ENCODE measurements at regions not wholly inside any gene's neighbourhood (a gene's known extent, or its start where the extent isn't known, plus 50 kb on each side); places are given as distances from the start of the nearest gene placed in this dataset.
A peak's percentile ranks its signal among the peaks of the same experiment; 100 is the strongest.

DNA sequence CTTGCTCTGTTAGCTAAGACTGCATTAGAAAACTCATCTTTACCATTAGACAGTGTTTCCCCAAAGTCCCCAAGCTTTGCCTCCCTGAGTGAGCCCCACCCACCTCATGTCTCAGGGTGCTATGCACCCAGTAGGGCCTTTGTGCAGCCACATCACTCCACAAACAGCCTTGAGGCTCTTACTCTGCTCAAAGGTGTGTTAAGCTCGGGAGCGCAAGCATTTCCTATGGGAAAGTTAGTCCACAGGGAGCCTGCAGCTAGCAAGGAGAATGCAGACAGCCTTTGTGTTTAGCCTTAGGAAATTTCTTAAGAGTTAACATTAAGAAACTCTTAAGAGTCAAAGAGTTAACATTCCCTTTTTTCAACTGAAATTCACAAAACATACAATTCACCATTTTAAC is 278.8 kb downstream of the AJAP1 start:
- no peak for DNase-seq

DNA sequence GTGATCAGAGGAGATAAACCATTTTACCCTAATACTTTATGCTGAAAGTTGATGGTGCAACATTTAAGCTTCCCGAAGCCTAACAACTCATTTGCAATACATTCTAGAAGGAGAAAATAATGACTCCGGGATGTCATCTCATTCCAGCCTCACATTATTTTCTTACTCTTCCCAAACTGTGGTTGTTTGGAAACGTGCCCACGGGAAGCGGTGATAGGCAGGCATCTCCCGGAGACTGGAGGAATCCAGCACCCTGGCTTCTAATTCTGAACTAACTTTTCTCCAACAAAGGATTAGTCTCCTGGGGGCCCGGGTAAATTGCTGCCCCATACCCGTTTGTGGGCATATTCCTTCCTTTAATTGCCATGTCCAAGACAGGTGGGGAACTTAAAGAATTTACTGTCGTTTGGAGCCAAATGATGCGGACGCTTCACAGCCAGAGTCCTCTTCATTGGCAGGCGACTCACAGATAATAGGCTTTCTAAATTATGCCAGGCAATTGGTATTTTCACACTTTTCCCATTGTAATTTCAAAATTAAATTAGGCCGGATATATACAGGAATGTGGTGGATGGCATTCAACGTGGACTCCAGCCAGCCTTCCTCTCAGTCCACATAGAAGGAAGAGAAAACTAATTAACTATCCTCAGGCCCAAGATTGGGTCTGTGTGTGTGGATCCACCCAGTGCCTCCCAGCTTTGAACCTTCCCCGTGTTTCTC is 278.1 kb downstream of the AJAP1 start:
- DNase-seq, result no peak

DNA sequence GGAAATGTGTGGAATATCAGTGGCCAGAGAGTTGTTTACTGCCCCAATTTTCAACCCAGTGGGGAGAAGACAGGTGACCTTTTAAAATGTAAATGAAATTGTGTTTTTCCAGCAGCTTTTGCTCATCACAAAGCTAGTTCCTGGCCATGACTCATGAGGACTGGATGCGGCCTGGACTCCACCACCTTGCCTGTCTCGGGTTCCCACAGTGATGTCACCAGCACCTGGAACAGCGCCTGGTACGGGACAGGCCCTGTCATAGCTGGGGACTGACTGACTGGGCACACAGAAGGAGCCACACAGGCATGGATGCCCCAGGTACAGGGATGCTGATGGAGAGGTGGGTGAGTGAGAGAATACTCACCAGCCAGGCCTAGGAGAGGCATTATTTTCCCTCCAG is 277.1 kb downstream of the AJAP1 start:
- no peak for DNase-seq

DNA sequence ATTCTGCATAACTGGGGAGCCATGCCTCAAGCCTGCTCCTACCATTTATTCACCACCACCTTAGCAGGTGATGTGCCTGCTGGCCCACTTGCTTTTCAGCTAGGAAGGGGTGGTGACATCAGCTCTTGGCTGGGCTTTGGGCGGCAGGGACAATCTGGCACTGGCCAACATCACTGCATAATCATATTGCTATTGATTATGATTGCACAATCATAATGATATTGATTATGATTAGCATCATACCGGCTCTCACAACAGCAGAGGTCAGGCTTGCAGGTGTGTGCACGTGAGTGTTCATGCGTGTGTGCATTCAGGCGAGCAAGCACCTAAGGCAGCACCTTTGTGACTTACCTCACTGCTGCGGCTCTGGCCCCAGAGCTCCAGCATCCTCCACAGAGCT is 273.8 kb downstream of the AJAP1 start:
- DNase-seq, result no peak

DNA sequence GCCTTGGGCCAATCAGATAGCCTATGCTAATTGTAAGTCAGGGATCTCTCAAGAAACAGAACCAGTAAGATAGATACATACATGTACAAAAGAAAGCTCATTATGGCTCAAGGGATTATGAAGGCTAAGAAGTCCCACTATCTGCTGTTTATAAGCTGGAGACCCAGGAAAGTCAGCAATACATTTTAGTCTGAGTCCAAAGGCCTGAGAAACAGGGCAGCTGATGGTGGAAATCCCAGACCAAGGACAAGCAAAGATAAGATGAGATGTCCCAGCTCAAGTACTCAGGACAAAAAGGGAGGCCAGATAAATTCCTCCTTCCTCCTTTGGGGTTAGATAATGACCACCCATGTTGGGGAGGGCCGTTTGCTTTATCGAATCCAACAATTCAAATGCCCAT is 269.9 kb downstream of the AJAP1 start:
- no peak for DNase-seq

DNA sequence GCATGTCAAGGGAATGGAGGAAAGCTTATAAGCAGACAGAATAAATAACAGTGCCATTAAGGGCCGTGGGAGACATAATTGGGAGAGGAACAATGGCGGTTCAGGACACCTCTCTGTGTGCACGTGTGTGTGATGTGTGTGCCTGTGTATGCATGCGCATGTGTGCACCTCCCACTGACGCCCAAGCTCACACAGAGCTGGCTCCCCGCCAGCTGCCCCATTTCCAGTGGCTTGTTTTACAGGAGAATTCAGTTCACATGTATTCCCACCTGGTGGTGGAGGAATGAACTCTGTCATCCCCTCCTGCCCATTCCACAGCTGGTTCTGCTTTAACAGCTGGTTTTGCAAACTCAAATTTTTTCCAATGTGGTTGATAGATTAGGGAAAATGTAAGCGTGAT is 262.2 kb downstream of the AJAP1 start:
- DNase-seq, result no peak

DNA sequence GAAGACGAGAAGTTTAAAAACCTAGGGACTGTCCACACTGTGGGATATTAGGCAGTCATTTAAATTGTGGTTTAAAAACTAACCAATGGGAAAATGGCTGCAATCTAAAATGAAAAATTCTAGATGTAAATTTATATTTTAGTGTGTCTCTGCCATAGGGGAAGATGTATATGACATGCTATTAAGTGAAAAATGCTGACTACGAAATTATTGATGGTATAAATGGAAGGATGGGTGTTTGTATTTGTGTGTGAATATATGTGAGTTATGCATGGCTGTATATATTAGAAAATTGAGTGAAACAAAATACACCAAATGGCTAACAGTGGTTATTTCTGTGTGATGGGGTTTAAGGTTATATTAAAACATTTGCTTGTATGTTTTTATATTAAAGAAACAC is 260.7 kb downstream of the AJAP1 start:
- DNase-seq, result no peak

DNA sequence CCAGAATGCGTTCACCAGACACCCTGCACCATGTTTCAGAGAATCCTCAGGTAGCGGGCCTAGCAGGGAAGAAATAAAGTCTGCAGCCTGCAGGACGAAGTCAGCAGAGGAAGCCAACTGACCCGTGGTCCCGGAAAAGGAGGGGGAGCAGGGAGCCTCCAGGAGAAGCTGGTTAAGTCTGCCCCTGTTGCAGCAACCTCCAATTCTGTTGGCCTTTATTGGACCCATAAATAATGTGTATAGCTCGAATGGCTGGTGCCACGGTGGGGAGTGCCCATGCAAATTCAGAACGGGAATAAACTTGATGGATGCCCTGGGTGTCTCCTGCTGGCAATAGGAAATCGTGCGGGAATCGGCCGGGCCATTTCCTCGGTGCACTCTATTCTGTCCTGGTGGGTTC is 254.1 kb downstream of the AJAP1 start:
- no peak for DNase-seq

DNA sequence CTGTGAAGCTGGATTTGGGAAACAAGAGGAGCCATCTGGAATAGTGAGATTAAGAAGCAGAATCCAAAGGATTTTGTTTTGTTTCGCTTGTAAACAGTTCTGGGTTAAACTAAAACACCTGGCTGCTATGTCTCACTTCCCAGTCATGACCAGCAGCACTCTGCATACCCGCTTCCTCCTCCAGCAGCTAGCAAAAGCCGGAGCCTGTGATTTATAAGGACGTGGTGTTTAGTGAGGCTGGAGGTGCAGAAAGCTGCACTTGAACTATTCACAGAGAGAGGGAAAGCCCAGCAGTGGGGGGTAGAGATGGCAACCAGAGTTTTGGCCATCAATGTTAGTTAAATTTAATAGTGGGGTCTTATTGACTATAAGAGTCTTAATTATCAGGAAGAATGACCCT is 240.2 kb downstream of the AJAP1 start:
- DNase-seq, result peak; percentile 12

DNA sequence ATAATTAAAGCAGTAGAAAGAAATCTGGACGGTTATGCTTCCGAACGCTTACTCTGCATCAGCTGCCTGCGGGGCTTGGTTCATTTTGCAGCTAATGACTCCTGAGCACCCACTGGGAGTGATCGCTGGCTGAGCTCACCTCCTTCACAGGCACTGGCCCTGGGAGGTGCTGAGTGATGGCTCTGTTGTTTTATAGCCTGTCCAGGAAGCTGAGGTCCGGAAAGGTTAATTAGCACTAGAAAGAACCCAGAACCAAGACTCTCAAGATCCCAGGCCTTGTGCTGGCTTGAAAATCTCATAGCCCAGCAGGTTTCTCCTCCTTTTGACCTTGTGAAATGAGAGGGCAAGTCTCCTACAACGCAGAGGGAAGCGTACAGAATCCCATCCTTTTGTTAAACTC is 226.2 kb downstream of the AJAP1 start:
- DNase-seq, result no peak

DNA sequence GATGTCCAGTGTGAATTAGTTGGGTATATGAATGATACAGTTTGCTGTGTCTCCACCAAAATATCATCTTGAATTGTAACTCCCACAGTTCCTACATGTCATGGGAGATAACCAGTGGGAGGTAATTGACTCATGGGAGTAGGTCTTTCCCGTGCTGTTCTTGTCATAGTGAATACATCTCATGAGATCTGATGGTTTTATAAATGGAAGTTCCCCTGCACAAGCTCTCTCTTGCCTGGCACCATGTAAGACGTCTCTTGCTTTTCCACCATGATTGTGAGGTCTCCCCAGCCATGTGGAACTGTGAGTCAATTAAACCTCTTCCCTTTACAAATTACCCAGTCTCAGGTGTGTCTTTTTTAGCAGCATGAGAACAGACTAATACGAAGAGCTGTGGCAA is 223.0 kb downstream of the AJAP1 start:
- DNase-seq, result no peak

DNA sequence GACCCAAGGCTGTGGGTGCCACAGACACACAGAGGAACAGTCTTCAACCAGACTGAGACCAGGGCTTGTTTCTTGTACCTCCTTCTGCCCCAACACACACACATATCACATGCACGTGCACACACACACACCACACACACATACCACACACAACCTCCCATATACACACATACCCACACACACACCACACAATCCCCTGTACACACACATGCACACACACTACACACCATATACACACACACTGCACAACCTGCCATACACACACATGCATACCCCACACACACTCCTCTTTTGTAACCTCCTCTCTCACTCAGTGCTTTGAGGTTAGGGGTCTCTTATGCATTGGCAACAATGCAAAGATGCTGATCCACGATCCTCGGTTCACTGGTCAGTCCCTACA is 217.0 kb downstream of the AJAP1 start:
- no peak for DNase-seq

DNA sequence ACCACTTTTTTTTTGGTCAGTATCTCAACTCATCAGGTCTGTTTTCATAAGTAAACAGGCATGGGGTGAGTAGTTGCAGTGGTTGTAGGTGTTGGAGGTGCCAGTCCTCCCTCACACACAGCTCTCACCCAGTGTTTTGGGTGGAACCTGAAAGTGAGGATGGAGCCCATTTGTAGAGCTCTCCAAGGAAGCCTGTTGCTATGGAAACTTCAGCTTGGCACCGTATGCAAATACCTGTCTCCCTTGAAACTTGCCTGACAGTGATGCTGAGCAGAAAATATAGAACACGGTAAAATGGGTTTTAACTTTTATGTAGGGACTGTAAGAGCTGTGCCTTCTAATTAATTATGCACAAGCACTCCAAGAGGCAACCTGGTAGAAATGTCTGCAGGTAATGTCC is 214.1 kb downstream of the AJAP1 start:
- no peak for DNase-seq

DNA sequence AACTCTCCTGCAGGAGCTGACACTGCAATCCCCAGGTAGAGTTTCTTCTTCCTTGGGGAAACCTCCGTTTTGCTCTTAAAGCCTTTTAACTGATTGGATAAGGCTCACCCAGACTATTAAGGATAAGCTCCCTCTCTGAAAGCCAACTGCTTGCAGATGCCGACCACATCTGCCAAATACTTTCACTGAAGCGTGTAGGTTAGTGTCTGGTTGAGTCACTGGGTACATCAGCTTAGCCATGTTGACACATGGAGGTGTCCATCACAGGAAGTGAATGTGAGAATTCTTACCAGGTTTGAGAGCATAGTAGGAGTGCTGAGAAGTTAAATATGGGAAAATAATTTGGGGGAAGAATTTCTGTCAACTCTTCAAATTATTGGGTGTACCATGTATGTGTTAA is 202.0 kb downstream of the AJAP1 start:
- DNase-seq, result no peak

DNA sequence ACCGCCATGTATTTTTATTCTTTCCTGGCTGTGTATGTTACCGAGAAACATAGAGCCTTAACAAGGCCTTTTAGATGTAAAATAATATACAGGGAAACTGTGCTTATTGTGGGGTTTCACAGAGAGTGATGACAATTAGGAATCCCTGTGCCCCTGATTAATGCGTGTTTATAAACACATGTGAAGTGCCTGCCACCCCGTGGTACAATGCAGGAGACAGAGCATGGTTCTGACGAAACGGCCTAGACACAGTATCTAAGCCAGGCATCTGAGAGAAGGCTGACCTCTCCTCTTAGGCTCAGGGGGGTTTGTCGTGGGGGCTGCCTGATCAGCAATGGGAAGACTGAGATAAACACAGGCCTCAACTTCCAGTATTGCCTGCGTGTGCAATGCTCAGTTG is 200.0 kb downstream of the AJAP1 start:
- DNase-seq, result no peak

DNA sequence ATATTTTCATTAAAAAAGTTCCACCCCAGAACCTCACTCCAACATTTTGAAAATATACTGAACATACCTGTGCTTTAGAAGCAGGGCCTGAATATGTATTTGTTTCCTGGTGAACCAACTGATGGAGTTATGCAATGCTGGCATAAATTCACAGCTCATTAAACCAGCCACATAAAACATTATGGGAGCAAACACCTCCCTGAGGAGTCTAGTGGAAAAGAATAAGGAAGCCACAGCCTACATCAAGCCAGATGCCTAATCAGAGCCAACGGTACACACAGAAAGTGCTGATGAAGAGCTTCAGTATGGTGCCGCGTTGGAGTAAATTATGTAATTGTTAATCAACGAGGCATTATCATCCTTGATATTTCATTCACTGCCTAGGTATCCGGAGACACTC is 199.5 kb downstream of the AJAP1 start:
- no peak for DNase-seq

DNA sequence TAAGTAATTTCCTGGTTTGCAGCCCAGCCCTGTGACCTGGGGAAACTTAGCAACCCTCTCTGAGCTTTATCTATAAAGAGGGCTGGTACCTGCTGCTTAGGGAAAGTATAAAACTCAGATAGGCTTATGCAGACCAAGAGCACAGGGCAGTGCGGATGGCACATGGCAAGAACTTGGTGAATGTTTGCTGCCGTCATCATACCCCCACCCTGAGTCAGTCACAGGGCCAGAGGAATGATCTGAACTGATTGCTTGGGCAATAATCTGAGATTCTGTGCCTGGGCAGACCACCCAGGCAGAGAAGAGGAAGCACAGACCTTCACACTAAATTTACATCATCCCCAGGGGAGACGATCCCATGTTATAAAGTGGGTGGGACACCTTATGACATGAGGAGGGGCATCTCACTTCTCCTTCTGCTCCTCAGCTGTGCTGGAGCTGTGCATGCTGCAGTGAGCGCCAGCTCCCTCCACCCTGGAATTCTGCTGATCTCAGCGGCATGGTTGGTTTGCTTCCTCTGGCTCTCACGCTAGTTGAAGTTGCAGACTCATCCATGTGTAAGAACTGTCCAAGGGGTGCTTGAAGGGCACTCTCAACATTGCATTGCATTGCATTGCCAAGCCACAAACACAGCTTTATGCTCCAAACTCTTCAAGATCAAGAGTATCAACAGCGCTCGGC is 197.1 kb downstream of the AJAP1 start:
- DNase-seq, result peak; percentile 5

DNA sequence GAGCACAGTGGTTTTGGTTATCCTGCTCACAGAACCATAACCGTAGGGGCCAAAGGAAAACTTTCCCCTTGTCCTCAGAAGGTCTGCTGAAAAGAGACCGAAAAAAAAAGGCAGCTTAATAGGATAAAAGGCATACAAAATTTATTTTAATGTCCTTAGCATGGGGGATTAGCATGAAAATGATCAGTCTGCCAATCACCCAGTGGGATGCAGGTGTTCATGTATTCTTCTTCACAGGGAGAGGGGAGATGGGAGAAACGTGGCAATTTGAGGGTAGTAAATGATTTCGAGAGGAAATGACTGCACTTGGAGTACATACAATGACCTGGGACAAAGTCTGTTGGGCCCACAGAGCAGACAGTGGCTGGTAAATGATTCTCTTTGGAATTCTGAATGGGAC is 194.0 kb downstream of the AJAP1 start:
- DNase-seq, result no peak

DNA sequence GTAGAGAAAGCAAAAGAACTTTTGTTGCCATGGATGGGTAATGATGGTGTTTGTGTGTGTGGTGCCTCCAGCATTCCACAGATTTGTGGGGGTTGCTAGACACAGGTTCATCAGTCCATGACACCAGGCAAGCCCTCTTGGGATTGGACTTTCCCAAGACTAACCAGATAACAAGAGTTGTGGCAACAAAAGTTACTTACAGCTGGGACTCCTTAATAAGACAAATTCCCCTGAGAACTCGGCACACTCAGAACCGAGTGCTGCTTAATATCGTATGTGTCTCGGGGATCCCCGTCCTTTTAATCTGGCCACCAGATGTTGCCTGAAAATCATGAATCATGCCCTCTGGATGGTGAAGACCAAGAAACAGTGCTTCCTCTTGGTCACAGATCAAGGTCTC is 193.3 kb downstream of the AJAP1 start:
- DNase-seq, result no peak

Data from NCI-H510A treated with DMSO at 0.1 percent for 48 hours (cell line).